KMS-11 (cell line): ENCODE measurements at regions not wholly inside any gene's neighbourhood (a gene's known extent, or its start where the extent isn't known, plus 50 kb on each side); places are given as distances from the start of the nearest gene placed in this dataset.

ENCODE experiments used
- H2AFZ ChIP-seq: fragments of 200-600 bp; sonication (generic); 2 replicates; pipeline ENCODE4 v1.6.1; 2016; ENCODE audit warnings: antibody characterized with exemption, mixed run types, low read depth
- H3K27ac ChIP-seq: fragments of 200-600 bp; sonication (generic); 2 replicates; pipeline ENCODE4 v1.6.1; 2016; ENCODE audit warnings: mild to moderate bottlenecking, mixed run types
- H3K27me3 ChIP-seq: fragments of 200-600 bp; sonication (generic); 2 replicates; pipeline ENCODE4 v1.6.1; 2017; ENCODE audit warnings: mild to moderate bottlenecking, low read depth, mixed run types, moderate library complexity; ENCODE audit not compliant: insufficient read depth
- H3K36me3 ChIP-seq: fragments of 200-600 bp; sonication (generic); 2 replicates; pipeline ENCODE4 v1.6.1; 2017; ENCODE audit warnings: mild to moderate bottlenecking, mixed run types; ENCODE audit not compliant: insufficient read depth
- H3K4me1 ChIP-seq: fragments of 200-600 bp; sonication (generic); 2 replicates; pipeline ENCODE4 v1.6.1; 2016; ENCODE audit warnings: mild to moderate bottlenecking, low read depth, mixed run types; ENCODE audit not compliant: poor library complexity, severe bottlenecking
- H3K4me2 ChIP-seq: fragments of 200-600 bp; sonication (generic); 2 replicates; pipeline ENCODE4 v1.7.0; 2016; ENCODE audit warnings: mild to moderate bottlenecking, mixed run types
- H3K4me3 ChIP-seq: fragments of 200-600 bp; sonication (generic); IDR thresholded peaks from 2 replicates; pipeline ENCODE4 v1.6.1; 2017; ENCODE audit warnings: low read depth, low read length, mixed read lengths; ENCODE audit not compliant: insufficient read depth
- H3K79me2 ChIP-seq: fragments of 200-600 bp; sonication (generic); 2 replicates; pipeline ENCODE4 v1.6.1; 2016; ENCODE audit warnings: low read depth, mixed run types; ENCODE audit not compliant: insufficient read depth
- H3K9ac ChIP-seq: fragments of 200-600 bp; sonication (generic); 2 replicates; pipeline ENCODE4 v1.6.1; 2016; ENCODE audit warnings: mild to moderate bottlenecking, mixed run types
- H4K20me1 ChIP-seq: fragments of 200-600 bp; sonication (generic); 2 replicates; pipeline ENCODE4 v1.6.1; 2016; ENCODE audit warnings: mild to moderate bottlenecking, mixed run types; ENCODE audit not compliant: insufficient read depth
- CTCF ChIP-seq: fragments of 200-600 bp; sonication (generic); conservative IDR thresholded peaks from 2 replicates; pipeline ENCODE4 v1.6.1; 2017; ENCODE audit warnings: low read depth, mild to moderate bottlenecking, antibody characterized with exemption, low read length, moderate library complexity, mixed read lengths

DNA sequence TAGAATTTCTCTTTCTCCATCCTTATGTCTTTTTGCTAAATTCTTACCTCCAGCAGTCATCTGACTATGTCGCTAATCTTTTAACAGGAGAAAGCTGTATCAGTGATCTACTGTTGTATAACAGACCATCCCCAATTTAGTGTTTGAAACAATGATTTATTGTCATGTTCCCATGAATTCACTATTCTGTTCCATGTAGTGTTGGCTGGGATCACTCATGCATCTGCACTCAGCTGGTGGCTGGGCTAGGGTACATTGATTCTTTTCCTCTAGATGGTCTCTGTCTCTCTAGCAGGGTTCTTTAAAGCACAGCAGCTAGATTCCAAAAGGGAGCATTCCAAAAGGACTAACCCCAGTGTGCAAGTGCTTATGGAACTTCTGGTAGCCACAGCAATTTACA lies 184.2 kb upstream of the FANCL start:
- TF ChIP-seq CTCF: no peak

DNA sequence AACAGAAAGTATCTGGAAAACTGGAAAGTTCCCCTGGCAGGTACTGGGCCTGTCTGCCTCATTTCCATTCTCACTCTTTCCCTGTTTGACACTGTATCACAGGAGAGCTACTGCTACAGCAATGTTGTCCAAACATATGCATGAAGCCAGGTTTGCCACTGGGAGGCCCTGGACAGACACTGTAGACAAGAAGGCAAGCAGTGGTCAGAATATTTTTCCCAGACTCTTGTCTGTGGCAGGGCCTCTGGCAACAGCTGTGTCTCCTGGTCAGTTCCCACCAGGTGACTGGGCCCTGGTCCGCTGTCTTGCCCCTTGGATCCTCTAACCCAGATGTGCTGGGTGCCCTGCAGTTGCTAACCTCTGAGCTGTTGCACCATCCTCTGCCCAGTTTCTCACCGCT lies 178.9 kb upstream of the FANCL start:
- Histone ChIP-seq H3K4me1 (no peaks in the 10 kb centered on the region), H3K4me2 (no peak overlapping the region), H3K79me2 (no peaks in the 10 kb centered on the region), H3K36me3 (no peaks in the 10 kb centered on the region), H3K4me3 (no peak overlapping the region), H3K27ac (no peak overlapping the region), H2AFZ (no peak overlapping the region), H4K20me1 (no peaks in the 10 kb centered on the region), H3K27me3 (no peaks in the 10 kb centered on the region), H3K9ac (no peak overlapping the region)
- TF ChIP-seq CTCF: no peak

More for the DNA sequence above, 184.2 kb upstream of the FANCL start:
- H4K20me1 ChIP-seq: no peaks in the 10 kb centered on the region
- H3K79me2 ChIP-seq: no peaks in the 10 kb centered on the region
- H2AFZ ChIP-seq: no peak overlapping the region
- no peak overlapping the region for H3K27ac ChIP-seq
- H3K27me3 ChIP-seq: no peaks in the 10 kb centered on the region
- H3K4me3 ChIP-seq: no peak overlapping the region
- no peaks in the 10 kb centered on the region for H3K36me3 ChIP-seq
- no peaks in the 10 kb centered on the region for H3K4me1 ChIP-seq
- H3K9ac ChIP-seq: no peak overlapping the region
- H3K4me2 ChIP-seq: no peak overlapping the region

- no peak for TF ChIP-seq CTCF
- no peaks in the 10 kb centered on the region for H3K79me2 ChIP-seq
- H3K4me2 ChIP-seq: no peak overlapping the region
- no peaks in the 10 kb centered on the region for H4K20me1 ChIP-seq
- H2AFZ ChIP-seq: no peak overlapping the region
- H3K36me3 ChIP-seq: no peaks in the 10 kb centered on the region
- no peak overlapping the region for H3K9ac ChIP-seq
- no peak overlapping the region for H3K27ac ChIP-seq
- H3K27me3 ChIP-seq: no peaks in the 10 kb centered on the region
- H3K4me1 ChIP-seq: no peaks in the 10 kb centered on the region
- no peak overlapping the region for H3K4me3 ChIP-seq
Observed at GRCh38 chr2:58416696-58417095, 175.6 kb upstream of the FANCL start.

- Histone ChIP-seq H3K36me3 (no peaks in the 10 kb centered on the region), H4K20me1 (no peaks in the 10 kb centered on the region), H3K4me3 (no peak overlapping the region), H3K9ac (no peak overlapping the region), H3K79me2 (no peaks in the 10 kb centered on the region), H3K4me1 (no peaks in the 10 kb centered on the region), H3K4me2 (no peak overlapping the region), H3K27me3 (no peaks in the 10 kb centered on the region), H2AFZ (no peak overlapping the region), H3K27ac (no peak overlapping the region)
- no peak for TF ChIP-seq CTCF
Observed at GRCh38 chr2:58414506-58414905, 173.4 kb upstream of the FANCL start.

DNA sequence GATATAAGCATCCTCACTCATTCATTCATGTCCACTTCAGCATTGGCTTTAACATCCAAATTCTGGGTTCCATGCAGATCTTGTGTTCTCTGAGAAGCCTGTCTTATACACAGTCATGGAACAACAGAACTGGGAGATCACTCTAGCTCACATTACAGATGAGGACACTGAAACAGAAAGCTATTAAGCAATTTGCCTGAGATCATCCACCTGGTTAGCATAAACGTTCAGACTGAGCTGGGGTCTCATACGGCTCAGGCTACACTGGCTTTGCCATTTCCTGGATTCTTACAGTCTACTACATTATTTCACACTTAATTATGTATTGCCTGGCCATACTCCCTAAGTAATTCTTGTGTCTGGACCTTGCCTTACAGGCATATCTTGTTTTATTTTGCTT lies 169.4 kb upstream of the FANCL start:
- no peaks in the 10 kb centered on the region for H3K79me2 ChIP-seq
- H3K27ac ChIP-seq: no peak overlapping the region
- H4K20me1 ChIP-seq: no peaks in the 10 kb centered on the region
- no peaks in the 10 kb centered on the region for H3K27me3 ChIP-seq
- no peak overlapping the region for H3K9ac ChIP-seq
- H2AFZ ChIP-seq: no peak overlapping the region
- H3K4me1 ChIP-seq: no peaks in the 10 kb centered on the region
- TF ChIP-seq CTCF: no peak
- no peak overlapping the region for H3K4me2 ChIP-seq
- no peaks in the 10 kb centered on the region for H3K36me3 ChIP-seq
- H3K4me3 ChIP-seq: no peak overlapping the region
